H1 (cell line): ENCODE measurements at regions not wholly inside any gene's neighbourhood (a gene's known extent, or its start where the extent isn't known, plus 50 kb on each side); places are given as distances from the start of the nearest gene placed in this dataset.

Experiments used
- CEBPB ChIP-seq: IDR thresholded peaks from 2 replicates; pipeline ENCODE4 v1.6.1; 2012; ENCODE audit warnings: low read depth, low read length
- HDAC2 ChIP-seq, 2 experiments: fragments of 300-600 bp in 1 of 2; sonication (generic) in 1 of 2; IDR thresholded peaks; 2 replicates each; pipeline ENCODE4 v1.6.1; 2011 to 2012; ENCODE audit warnings: low read depth in 2 of 2, low read length in 2 of 2, mild to moderate bottlenecking in 2 of 2, moderate library complexity in 2 of 2, borderline replicate concordance in 1 of 2, inconsistent platforms in 1 of 2
- JUND ChIP-seq: IDR thresholded peaks from 2 replicates; pipeline ENCODE4 v1.6.1; 2011; ENCODE audit warnings: mild to moderate bottlenecking, improper control_type of control experiment, low read length
- POLR2A ChIP-seq, 2 experiments: IDR thresholded peaks; 1 replicate in 1 of 2; 2 replicates in 1 of 2; pipeline ENCODE4 v1.6.1; 2011; ENCODE audit warnings: low read depth in 2 of 2, low read length in 2 of 2, mild to moderate bottlenecking in 2 of 2; ENCODE audit errors: control extremely low read depth in 1 of 2
- POLR2AphosphoS5 ChIP-seq: IDR thresholded peaks from 2 replicates; pipeline ENCODE4 v1.6.1; 2011; ENCODE audit warnings: low read depth, low read length
- TAF1 ChIP-seq: IDR thresholded peaks from 2 replicates; pipeline ENCODE4 v1.6.1; 2011; ENCODE audit warnings: mild to moderate bottlenecking, low read depth, low read length

DNA sequence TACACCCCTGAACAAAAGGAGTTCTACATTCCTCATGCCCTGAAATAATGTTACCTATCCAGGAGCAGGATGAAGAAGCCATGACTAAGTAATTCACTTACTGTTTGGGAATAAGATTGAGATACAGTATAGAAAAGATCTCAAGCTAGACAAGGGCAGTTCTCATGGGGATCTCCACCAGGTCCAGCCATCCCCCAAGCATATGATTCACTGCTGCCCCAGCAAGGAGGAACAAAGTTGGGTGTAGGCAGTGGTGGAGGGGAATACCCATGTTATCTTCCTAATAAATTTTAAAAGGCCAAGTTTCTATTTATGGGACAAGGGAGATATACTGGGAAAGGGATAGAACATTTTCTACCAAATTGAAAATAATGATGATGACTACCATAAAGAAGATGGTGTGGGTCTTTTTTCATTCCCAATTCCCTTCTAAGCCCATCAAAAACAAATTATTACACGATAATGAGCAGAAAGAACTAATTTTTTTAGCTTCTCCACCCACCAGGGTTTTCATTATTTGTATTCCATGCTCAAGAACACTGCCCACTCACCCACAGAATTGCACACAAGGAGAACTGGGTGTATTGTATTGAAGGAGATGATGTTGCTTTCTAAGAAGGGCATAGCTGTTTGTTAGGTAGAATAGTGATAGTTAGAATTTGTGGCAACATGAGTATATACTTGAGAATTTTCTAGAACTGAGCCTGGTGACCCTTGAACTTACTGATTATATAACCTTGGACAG, 204.6 kb downstream of the BTG1 start:
- no peak for TF ChIP-seq POLR2AphosphoS5
- TF ChIP-seq POLR2A (IDR thresholded peaks at IDR 0.05; ENCODE audit: control extremely low read depth in 1 of 2, low read depth in 2 of 2, low read length in 2 of 2): no peak
- no peak for TF ChIP-seq TAF1
- no peak for TF ChIP-seq HDAC2 (IDR thresholded peaks at IDR 0.05; ENCODE audit: borderline replicate concordance in 1 of 2, low read depth in 2 of 2, low read length in 2 of 2)
- no peak for TF ChIP-seq JUND
- TF ChIP-seq CEBPB: no peak
